ENCODE measurements at regions not wholly inside any gene's neighbourhood (a gene's known extent, or its start where the extent isn't known, plus 50 kb on each side); places are given as distances from the start of the nearest gene placed in this dataset.

- CTCF ChIA-PET (ENCODE audit: partially characterized antibody) = no interaction called here
- Histone ChIP-seq H4K8ac (ENCODE audit: extremely low read depth, insufficient read depth, low read length) (no peak overlapping the region), H3K9me3 (ENCODE audit: insufficient read depth in 2 of 2, low read depth in 1 of 2, low read length in 1 of 2) (peaks cover 71 to 91% of the 10 kb centered on the region in 2 experiments)
These were observed 336.3 kb downstream of the TMEM121 start for GRCh38 chr14:105862581-105863239.

More at GRCh38 chr14:105862581-105863239, 336.3 kb downstream of the TMEM121 start:
- no peak overlapping the region for H3K9ac ChIP-seq (replicated peaks in 1 of 4; ENCODE audit: extremely low read depth in 1 of 4, low read depth in 3 of 4, low read length in 3 of 4)
- H3K23me2 ChIP-seq (ENCODE audit: low read depth, low read length) = no peaks in the 10 kb centered on the region
- H4K91ac ChIP-seq (replicated peaks; ENCODE audit: insufficient read length, low read length) = no peak overlapping the region
- H3K36me3 ChIP-seq (ENCODE audit: control insufficient read depth in 2 of 4, insufficient read depth in 4 of 4, low read length in 3 of 4) = peaks cover 0 to 4% (median 0%) of the 10 kb centered on the region in 4 experiments; a peak in 1 of 8 replicates
- no peak overlapping the region for H3K23ac ChIP-seq (ENCODE audit: insufficient read length)
- H2BK15ac ChIP-seq (ENCODE audit: low read length) = no peak overlapping the region
- no peak overlapping the region for H3K18ac ChIP-seq (ENCODE audit: extremely low read depth, low read length)
- no peak overlapping the region for H2AFZ ChIP-seq (ENCODE audit: low read length)
- H4K20me1 ChIP-seq (replicated peaks in 1 of 2; ENCODE audit: control insufficient read depth in 1 of 2, insufficient read depth in 2 of 2, low read length in 2 of 2) = no peaks in the 10 kb centered on the region
- no peak overlapping the region for H3K56ac ChIP-seq (replicated peaks; ENCODE audit: insufficient read length, low read depth, low read length)
- no peak overlapping the region for H4K5ac ChIP-seq (ENCODE audit: insufficient read length, low read depth, low read length)
- FAIRE-seq = no peak
- 83% methylated on average over 20 of the region's 20 CpGs; no CpG with 5 or more reads in 1 of the 2 experiments for WGBS, 2 experiments (ENCODE audit: extremely low coverage in 1 of 2, insufficient coverage in 1 of 2, insufficient read length in 1 of 2, insufficient replicate concordance in 2 of 2, low coverage in 1 of 2, low lambda C conversion rate in 2 of 2, missing lambda C conversion rate in 1 of 2)
- H2BK120ac ChIP-seq (replicated peaks; ENCODE audit: low read depth, low read length) = no peak overlapping the region
- no peaks in the 10 kb centered on the region for H3K79me1 ChIP-seq (ENCODE audit: low read depth, low read length)
- no peak for DNase-seq (ENCODE audit: low read depth in 1 of 2, low spot score in 2 of 2)
- no peaks in the 10 kb centered on the region for H3K79me2 ChIP-seq (ENCODE audit: control insufficient read depth in 1 of 2, insufficient read depth in 2 of 2, low read length in 2 of 2)
- H3K4me3 ChIP-seq (ENCODE audit: extremely low read depth in 1 of 4, insufficient read depth in 2 of 4, low read depth in 3 of 4, low read length in 4 of 4) = no peak overlapping the region
- H2BK5ac ChIP-seq (ENCODE audit: low read depth, low read length) = no peak overlapping the region
- no peaks in the 10 kb centered on the region for H3K4me1 ChIP-seq (replicated peaks in 1 of 4; ENCODE audit: control insufficient read depth in 3 of 4, insufficient read depth in 4 of 4, low read length in 3 of 4)
- no peak overlapping the region for H2AK5ac ChIP-seq (ENCODE audit: low read depth, low read length)
- no peak for TF ChIP-seq EGR1 (IDR thresholded peaks at IDR 0.05; ENCODE audit: borderline replicate concordance, low read depth, low read length)
- no peak for TF ChIP-seq TCF12 (IDR thresholded peaks at IDR 0.05; ENCODE audit: low read depth, low read length)
- no peak overlapping the region for H3K14ac ChIP-seq (ENCODE audit: insufficient read length)
- POLR2A ChIA-PET (ENCODE audit: partially characterized antibody) = no interaction called here
- no peak overlapping the region for H3K4ac ChIP-seq (replicated peaks; ENCODE audit: insufficient read length, low read depth, low read length)
- H2BK20ac ChIP-seq (ENCODE audit: low read length) = no peak overlapping the region
- H3K27ac ChIP-seq (ENCODE audit: low read depth, low read length) = no peak overlapping the region
- H3K27me3 ChIP-seq (replicated peaks in 1 of 4; ENCODE audit: control insufficient read depth in 3 of 4, extremely low read depth in 1 of 4, insufficient read depth in 3 of 4, low read length in 3 of 4) = no peaks in the 10 kb centered on the region
- no peak overlapping the region for H2BK12ac ChIP-seq (ENCODE audit: low read depth, low read length)
- H3K4me2 ChIP-seq (ENCODE audit: insufficient read depth in 1 of 2, low read depth in 2 of 2, low read length in 2 of 2) = no peak overlapping the region

All from H1 (cell line).